ENCODE measurements at regions not wholly inside any gene's neighbourhood (a gene's known extent, or its start where the extent isn't known, plus 50 kb on each side); places are given as distances from the start of the nearest gene placed in this dataset.

DNA sequence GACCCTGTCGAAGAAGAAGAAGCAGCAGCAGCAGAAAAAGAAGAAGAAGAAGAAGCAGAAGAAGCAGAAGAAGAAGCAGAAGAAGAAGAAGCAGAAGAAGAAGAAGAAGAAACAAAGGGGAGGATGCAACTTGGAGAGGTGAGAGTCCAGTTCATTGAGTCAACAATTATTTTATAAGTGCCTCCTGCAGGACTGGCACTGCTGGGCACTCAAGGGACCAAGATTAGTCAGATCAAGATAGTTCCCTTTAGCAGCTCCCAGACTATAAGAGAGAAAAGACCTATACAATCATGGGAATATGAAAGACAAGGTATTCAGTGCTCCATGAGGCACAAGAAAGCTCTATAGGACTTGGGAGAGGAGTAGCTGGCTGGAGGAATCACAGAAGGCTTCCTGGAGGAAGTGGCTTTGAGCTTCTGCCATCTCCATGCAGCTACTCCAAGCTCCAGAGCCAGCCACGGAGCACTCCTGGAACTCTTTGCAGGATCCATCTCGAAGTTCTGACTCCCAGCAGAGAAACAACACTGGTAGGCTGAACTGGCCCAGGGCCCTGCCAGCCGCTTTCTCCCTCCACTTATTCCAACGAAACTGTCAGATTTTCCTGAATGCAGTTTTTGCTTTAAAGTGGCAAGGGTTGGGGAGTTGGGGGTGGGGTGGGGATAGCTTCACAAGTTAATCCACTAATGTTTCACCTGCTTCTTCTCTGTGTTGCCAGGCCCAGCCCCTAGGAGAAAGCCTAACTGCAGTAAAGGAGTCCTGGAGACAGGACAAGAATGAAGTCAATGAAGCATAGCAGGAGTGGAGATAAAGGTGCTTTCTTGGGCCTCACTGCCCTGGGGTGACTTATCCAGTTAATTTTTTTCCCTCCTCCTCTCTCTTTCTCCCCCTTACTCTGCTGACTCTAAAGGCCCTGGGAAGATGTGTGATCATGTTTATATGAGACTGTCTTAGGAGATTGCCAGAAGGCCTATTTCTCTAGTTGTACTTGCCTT is 140.1 kb upstream of the PARP11 start:
- DNase-seq, result no peak

DNA sequence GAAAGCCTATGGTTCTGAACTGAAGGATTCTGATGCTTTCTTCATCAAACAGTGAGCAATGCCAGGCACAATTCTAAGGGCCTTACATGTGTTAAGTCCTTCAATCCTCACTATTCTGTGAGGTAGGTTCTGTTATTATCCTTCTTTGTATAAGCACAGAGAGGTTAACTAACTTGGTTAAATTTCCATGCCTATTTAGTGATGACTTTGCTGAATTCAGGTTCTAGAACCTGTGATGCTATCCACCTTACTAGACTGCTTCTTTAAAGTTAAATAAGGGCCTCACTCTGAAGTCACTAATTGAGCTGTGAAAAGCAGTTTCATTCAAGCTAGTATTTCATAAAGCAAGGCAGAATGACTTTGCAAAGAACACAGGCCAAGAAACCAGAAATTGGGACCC is 138.9 kb upstream of the PARP11 start:
- DNase-seq, result no peak

- DNase-seq, result no peak
Observed at GRCh38 chr12:4011597-4011996, 138.4 kb upstream of the PARP11 start.

- no peak for DNase-seq
Observed at GRCh38 chr12:4009979-4010704, 136.9 kb upstream of the PARP11 start.

GRCh38 chr12:4006743-4007142 is 133.5 kb upstream of the PARP11 start:
- DNase-seq, result no peak

GRCh38 chr12:4005851-4006430 is 132.7 kb upstream of the PARP11 start:
- DNase-seq, result no peak

GRCh38 chr12:4003576-4003975 is 130.4 kb upstream of the PARP11 start:
- no peak for DNase-seq

GRCh38 chr12:4002601-4003000 is 129.4 kb upstream of the PARP11 start:
- DNase-seq, result no peak

DNA sequence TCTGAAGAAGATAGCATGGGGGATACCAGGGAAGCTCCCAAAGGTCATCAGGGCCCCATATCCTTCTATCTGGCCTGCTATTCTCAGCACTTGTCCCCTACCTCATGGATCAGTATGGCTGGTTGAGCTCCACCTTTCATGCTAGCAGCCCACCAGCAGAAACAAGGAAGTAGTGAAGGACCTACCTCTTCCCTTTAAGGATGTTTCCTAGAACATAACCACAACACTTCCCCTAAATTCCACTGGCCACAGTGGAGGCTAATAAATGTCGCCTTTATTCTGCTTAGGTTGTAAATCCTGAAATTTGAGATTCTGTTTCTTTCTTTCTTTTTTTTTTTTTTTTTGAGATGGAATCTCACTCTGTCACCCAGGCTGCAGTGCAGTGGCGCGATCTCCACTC is 128.6 kb upstream of the PARP11 start:
- DNase-seq, result no peak

DNA sequence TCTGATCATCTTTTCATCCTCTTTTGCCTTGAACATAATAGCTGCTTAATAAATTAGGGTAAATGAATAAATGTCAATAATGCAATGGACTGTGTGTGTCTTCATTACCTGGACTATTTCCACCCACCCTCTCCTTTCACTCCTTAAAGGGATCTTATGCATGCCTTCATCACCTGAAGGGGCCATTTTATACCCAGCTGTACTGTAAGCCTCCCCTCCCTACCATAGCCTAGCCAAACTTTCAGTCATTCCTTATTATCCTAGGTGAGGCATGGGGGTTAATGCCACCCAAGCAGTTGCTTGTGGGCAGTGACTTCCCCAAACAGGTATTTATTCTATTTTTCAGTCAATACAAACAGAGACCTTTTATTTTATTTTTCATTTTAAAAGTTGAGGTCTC is 127.8 kb upstream of the PARP11 start:
- DNase-seq, result no peak

- no peak for DNase-seq
Observed at GRCh38 chr12:3999904-4000303, 126.7 kb upstream of the PARP11 start.

GRCh38 chr12:3998968-3999792 is 126.0 kb upstream of the PARP11 start:
- no peak for DNase-seq

GRCh38 chr12:3998397-3998796 is 125.2 kb upstream of the PARP11 start:
- DNase-seq, result no peak

GRCh38 chr12:3996322-3996721 is 123.1 kb upstream of the PARP11 start:
- no peak for DNase-seq

GRCh38 chr12:3995306-3995705 is 122.1 kb upstream of the PARP11 start:
- no peak for DNase-seq

DNA sequence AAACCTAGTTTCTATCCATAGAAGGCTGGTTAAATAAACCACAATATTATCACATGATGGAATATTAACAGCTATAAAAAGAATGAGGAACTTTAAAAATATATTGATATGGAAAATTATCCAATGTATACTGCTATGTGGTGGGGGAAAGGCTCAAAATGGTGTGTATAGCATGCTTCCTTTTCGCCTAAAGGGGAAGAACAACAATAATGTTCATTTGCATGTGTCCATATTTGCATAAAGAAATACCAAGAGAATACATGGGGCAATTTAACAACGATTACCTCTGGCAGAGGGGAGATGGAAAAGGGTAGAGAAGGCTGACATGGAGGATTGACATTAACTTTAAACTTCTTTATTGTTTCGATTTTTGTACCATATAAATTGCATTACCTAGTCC is 121.3 kb upstream of the PARP11 start:
- DNase-seq, result no peak

DNA sequence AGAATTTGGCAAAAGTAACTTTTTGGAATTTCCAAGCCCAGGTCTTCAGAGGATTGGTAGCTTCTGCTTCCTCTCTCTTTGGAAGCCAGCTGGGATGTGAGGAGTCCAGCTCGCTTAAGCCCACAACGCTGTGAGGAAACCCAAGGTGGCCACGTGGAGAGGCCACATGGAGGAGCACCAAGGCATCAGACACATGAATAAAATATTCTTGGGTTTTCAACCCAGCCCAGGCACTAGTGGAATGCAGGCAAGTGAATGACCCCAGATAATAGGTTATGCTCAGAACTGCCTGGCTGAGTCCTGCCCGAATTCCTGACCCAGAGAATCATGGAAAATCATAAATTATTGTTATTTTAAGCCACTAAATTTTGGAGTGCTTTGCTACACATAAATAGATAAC is 119.7 kb upstream of the PARP11 start:
- DNase-seq, result no peak

DNA sequence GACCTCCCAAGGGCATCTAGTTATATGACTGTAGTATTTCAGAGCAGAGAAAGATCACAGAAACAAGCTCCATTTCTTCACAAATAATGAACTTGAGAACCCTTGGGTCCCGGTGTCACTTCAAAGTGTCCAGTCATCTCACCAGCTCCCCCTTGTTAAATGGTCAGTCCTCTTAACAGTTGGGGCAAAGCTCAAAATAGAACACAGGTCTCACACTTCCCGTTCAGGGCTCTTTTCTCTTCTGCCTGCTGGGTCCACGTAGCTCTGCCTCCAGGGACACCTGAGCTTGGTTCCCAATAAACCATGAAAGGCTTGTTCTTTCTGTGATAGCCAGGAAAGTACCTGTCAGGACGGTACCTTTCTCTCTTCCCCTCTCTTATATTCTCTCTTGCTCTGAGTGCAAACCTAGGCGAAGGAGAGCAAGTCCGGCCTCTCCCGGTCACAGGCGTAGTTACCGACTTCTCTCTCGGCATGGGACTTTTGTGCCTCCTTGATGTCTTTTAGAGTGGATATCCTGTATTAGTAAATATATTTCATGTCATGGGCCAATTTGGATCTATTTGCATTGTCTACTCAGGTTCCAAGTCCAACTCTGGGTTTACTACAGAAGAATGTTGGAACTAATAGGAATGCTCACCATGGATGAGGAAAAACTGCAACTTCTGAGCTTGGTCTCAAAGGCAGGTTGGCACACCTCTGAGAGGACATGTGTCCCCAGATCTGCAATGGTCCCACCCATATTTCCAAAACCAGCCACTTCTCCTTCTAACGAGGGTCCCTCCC is 118.8 kb upstream of the PARP11 start:
- no peak for DNase-seq

DNA sequence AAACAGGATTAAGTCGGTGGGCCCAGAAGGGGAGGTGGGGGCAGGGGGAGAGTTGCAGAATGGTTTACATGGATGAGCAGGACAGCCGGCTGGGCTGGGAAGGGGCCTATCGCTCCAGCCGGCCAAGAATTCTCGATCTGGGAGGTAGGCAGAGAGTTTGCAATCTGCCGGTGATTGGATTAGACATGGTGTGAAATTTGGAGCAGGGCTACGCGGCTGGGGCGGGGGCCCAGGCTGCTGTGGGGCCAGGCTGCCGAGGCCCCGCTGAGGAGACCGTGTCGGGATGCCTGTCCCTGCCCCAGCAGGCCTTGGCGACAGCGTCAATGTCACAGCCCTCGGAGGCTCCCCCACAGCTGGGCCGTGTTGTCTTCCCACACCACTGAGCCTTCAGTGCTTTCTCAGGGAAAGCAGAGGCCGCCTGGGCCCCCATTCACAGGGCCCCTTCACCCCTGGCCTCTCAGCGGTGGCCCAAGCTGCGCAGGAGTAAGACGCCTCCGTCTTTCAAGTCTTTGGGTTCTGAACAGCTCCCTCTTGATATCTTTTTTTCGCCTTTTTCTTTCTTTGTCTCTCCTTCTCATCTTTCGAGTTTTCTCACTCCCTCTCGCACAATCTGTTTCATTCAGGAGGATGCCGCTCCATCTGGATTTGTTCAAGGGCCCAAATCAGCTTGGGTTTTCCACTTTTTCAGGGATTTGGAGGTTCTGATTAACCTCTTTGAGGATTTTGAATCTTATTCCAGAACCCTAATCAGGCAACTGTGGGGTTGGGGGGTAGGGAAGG is 117.5 kb upstream of the PARP11 start:
- DNase-seq, result no peak

- DNase-seq, result no peak
Observed at GRCh38 chr12:3989218-3989550, 116.0 kb upstream of the PARP11 start.

DNA sequence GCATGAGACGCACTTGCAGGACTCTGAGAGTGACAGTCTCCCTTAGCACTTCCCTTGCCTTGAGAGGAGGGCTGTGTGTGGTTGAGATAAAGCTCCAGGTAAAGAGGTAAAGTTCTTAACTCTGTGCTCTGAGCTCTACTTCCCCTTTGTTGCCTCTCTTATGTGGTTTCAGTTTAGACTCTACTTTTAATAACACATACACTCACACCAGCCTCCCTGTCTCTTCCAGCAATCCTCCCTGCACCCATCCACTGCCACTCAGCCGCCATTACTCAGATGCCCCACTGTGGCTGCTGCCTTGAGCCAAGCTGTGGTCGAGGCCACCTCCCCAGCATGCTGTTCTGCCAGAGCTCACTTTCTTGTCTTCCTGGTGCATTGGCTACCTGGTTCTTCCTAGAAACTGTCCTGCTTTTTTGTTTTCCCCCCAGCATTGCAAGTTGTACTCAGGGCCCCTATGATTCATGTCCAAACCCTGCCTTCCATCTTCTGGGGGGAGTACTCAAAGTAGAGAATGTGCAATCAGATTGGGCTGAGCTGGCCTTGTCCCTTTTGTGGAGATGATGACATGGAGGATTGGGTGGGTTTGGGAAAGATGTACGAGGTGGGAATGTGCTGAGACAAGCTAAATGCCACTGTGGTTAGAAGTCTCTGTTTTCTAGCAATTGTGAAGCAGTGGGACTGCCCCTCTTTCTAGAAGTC is 115.5 kb upstream of the PARP11 start:
- no peak for DNase-seq
